HG03575 (cell line): ENCODE measurements at regions not wholly inside any gene's neighbourhood (a gene's known extent, or its start where the extent isn't known, plus 50 kb on each side); places are given as distances from the start of the nearest gene placed in this dataset.

Experiments
- ATAC-seq: cut with Tn5 transposase; IDR thresholded peaks from one replicate; pipeline ENCODE4 v1.9.1; 2021; ENCODE audit not compliant: unreplicated experiment, insufficient number of reproducible peaks, low FRiP score; ENCODE audit errors: extremely low read depth

DNA sequence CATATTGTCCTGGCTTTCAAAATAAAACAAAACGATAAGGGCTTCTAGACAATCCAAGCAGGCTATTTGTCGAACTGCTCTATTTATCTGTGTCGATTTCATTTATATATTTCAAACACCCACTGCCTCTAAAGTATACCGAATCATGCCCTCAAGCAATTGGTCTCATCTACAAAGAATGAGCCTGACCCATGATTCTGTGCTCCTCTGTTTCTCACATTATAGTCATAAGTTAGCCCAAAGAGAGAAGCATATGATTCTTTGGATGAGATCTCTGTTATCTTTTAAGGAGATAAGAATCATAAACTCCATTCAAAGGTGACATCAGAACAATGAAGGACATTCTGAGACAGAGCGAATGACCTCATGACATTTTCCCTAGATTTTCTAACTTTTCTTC lies 191.1 kb downstream of the MAP2K6 start:
- no peak for ATAC-seq

DNA sequence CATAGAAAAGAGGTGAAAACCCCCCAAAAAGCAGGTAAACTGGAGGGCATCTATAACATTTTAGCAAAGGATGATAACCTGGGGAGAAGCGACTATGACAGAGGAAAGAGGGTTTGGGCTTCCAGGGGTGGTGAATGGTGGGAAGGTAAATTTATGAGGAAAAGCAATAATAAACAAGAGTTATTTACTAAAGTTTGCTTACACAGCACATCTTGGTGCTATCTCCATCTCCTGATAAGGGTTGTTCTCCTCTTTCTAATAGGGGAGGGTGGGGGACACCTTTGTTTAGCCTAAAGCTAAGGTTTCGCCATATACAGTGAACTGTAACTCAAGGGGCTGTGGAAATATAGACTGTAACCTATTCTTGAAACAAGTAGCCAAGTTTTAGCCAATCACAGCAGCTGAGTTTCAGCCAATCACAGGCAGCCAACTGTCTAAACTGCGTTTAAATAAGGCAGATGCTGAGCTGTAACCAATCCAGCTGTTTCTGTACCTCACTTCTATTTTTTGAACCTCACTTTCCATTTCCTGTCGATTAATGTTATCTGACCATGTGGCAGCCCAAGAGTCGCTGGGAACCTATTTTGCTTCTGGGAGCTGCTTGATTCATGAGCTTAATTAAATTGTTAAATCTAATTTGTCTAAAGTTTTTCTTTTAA lies 191.8 kb downstream of the MAP2K6 start:
- no peak for ATAC-seq

DNA sequence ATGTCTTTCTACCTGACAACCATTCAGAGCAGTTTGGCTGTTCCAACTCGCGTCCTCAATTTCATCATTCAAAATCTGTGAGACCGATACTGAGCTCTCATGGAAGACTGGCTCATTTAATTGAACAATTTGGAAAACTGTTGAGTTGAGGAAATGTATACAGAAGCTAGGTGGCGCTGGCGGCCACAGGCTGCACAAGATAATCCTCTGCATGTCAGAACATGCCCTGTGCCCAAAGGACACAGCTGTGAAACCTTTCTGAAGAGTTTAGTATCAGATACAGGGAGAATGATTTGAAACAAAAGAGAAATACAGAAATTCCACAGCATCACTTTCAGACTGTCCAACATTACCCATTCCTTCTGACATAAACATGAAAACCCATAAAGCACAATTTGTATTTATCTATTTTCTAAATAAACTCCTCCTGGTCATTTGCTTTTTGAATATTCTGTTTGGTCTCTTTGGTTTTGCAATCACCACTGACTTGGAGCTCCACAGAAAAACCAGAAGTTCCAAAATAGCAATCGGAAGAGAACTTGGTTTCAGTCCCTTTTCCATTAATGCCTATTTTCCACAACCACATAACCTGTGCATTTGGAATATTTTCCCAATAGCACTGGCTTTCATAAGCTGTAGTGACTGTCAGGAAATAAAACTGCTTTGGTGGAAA lies 192.8 kb downstream of the MAP2K6 start:
- ATAC-seq, result peak; percentile 91

DNA sequence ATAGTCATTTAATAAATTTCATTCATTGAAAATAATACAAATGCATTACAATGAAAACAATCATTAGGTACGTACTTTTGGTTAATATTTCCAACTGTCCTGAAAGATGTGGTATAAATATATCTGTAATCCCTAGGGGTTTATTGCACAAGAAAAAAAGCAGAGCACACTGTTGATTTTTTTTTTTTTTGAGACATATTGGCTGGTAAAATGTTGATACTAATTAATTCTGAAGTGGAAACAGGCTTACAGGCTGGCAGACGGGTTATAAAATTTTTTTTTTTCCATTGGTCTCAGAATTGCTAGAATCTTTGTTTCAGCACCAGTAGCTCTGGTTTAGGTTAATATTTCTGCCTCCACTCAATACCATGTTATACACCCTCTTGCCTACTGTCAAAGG lies 193.6 kb downstream of the MAP2K6 start:
- no peak for ATAC-seq

DNA sequence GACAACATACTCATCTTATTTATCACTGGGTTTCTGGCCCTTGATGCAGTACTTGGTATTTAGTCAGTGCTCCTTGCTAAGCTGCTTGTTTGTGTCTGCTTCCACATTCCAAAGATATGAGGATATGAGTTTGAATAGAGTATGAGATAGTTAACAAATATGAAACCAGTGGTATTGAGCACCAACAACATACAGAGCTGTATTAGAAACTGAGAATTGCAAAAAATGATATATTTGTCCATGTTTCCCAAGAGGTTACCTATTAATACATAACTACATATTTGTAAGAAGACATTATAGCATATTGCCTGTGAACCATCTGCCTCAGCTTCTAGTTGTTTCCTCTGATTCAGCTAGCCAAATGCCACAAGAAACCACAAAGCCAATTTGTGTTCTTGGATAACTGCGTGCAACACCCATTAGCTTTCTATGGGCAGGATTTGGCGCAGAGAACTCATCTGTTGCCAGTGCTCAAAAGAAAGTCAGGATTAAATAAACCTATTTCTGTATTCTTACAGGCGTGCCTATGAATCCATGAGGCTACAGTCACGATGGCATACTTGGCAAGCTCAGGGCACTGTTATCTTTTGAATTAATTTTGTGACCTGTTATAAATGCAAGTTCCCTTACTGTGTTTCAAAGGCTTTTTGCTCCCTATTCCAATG lies 194.4 kb downstream of the MAP2K6 start:
- no peak for ATAC-seq

DNA sequence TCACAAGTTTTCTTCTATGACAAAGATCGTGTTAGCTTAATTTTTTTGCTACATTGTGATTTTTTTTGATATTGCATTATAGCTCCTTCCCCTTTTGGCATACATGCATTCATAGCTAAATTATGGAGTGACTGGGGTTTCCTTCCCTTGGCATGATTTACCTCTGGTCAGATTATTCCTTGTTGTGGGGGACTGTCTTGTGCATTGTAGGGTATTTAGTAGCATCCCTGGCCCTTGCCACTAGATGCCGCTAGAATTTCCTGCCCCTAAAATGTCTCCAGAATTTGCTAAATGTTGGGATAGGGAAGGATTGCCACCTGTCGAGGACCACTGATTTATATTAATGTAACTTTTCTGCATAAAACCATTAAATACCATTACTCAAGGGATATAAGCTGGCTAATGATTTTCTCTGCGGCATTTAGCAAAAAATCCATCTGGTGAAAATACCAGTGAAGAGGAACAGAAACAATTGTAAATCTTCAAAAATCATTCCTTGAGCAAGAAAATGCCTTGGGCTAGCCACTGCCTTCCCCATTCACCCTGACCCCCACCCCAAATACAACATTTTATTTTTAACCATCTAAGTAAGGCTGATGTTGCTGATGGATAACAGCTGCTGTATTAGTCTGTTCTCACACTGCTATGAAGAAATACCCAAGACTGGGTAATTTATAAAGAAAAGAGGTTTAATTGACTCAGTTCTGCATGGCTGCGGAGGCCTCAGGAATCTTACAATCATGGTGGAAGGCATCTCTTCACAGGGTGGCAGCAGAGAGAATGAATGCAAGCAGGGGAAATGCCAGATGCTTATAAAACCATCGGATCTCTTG lies 195.2 kb downstream of the MAP2K6 start:
- ATAC-seq, result no peak

DNA sequence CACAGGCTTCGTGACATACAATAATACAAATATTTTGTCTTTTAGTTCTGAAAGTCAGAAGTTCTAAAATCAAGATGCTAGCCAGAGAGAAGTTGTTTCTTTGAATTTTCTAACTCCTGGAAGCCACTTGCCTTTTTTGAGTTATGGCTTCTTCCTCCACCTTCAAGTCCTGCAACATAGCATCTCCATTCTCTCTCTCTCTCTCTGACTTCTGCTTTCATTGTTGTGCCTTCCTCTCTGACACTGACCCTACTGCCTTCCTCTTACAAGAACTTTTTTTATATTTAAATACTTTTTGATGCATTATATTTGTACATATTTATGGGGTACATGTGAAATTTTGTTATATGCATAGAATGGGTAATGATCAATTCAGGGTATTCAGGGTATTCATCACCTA lies 205.9 kb downstream of the MAP2K6 start:
- ATAC-seq, result no peak

DNA sequence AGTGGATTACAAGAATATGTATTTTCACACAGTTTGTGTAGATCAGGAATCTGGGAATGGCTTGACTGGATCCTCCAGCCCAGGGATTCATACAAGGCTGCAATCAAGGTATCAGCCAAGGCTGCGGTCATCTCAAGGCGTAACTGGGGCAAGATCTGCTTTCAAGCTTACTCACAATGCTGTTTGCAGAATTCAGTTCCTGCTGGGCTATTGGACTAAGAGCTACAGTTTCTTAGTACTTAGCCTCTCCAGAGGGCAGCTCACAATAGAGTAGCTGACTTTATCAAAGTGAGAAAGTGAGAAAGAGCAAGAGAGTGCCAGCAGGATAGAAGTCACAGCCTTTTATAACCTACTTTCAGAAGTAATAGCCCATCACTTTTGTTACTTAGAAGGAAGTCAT lies 211.0 kb downstream of the MAP2K6 start:
- no peak for ATAC-seq

DNA sequence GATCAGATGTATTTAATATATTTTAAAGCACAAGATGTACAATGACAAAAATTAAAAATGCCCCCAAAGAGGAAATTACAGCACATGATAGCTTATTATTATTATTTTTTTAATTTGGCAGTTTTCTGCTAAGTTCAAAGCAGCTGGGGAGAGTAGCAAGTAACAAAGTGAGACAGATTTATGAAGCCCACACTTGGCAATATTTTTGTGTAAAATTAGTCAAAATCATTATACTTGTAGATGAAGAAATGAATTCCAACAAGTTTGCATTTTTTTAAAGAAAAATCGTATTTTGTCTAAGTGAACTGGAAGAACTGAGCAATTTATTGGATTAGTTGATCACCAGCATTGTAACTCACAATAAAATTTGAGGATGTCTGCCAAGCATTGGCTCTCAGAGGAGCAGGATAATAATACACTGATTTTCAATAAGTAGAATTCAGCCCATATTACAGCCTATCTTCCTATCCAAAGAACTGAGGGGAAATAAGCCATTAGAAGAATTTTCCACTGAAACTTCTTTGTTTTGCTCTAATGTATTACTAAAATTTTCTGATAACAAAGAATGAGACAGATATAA lies 215.6 kb downstream of the MAP2K6 start:
- no peak for ATAC-seq

DNA sequence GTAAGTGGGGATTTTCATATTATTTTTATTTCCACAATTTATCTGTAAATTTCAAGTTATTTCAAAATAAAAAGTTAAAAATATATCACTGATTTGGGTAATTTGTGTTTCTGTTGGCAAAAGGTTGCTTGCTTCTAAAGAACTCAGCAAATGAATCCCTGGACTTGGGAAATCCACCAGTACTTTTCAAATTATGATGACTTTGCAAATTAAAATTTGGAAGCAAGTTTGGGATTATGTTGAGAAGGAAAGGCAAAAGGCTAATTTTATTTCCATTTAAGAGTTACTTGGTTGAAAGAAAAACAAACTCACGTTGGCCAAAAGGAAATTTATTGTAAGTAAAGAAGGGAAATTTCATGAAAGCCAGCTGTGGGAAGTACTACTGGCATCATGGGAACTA lies 220.3 kb downstream of the MAP2K6 start:
- ATAC-seq, result no peak

DNA sequence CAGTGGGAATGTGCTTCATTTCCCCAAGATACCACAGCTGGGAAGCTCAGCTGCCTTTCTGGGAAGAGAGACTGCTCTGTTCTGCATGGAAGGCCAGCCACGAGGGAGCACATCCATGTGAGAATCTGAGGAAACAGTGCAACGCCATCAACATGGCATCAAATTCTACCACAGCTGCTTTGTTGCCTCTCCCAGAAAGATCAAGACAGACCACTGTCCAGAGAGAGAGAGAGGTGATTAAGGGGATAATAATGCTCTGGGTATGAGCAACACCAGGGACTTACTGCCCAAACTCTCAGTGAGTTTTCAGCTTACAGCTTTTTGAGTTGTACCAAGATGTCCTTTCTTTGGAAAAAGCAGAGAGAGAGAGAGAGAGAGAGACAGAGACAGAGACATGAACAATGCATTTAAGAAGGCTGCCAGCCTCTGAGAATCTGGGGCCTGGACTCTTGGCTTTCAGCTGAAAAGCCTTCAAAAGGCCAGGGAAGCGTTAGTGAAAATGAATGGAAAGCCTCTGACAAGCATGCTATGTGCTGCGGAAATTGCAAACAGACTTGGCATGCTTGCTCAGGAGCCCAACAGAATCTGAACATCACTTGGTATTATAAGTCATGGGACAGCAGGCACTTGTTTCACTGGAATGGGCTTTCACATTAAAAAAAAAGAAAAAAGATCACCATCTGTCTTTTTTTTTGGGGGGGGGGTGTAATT lies 223.1 kb downstream of the MAP2K6 start:
- no peak for ATAC-seq

DNA sequence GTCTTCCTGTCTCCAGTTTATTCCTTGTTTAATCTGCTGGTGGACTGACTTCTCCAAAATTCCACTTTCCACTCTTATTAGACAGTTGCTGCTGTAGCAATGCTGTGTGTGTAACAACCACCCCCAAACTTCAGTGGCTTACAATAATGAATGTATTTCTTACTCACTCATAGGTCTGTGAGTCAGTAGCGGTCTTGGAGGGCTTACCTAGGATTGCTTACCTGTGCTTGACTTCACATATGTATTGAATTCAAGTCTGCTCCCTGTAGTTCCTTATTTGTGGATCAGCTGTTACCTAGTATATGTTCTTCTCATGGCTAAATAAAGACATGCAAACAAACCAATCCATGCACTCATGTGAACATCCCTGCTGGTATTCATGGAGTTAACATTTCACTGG lies 224.6 kb downstream of the MAP2K6 start:
- no peak for ATAC-seq

DNA sequence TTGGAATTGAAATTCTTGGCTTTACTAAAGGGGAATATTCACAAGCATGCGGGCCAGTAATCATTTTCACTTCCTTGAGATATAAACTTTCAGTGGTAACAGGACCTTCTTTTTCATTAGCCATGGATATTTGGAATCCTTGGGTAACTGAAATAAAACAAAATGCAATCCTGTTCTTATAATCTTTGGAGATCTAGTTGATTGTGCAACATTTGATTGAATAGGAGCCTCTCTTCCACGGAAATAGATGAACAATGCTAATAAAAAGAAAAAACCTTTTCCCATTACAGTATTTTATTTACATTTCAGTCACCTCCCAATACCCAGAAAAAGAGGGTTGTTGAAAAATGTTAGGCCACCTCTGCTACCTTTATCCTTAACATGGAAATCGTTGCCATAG lies 225.6 kb downstream of the MAP2K6 start:
- ATAC-seq, result no peak

DNA sequence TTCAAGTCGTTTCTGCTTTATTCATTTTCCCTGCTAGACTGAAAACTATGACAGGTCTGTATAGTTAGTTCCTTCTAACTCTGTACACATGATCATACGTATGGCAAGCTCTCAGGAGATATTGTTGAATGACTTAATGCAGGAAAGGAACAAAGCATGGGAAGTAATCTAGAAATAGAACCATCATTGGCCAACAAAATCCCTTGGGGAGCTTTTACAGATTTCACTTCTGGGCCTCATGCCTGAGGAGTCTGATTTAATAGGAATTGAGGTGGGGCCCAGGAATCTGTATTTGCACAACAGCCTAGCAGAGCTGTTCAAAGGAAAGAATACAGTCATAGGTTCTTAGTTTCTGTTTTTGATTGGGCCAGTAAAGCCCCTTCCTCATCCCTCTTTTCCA lies 229.2 kb downstream of the MAP2K6 start:
- ATAC-seq, result no peak

DNA sequence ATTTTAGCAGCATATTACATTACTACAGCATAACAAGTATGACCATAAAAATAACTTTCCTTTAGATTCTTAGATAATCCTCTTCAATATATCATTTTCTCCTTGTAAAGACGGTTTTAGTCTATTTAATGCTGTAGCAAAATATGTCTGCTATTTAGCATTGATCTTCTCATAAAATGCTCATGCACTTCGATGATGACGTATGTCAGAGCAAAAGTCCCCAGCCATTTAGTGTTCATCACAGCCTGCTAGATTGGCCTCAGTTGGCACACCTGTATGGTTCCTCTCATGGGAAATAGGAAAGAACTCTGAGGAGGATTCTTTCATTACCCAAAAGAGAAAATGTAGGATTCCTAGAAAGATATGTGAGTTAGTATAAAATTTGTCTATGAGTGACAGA lies 232.2 kb downstream of the MAP2K6 start:
- ATAC-seq, result no peak

DNA sequence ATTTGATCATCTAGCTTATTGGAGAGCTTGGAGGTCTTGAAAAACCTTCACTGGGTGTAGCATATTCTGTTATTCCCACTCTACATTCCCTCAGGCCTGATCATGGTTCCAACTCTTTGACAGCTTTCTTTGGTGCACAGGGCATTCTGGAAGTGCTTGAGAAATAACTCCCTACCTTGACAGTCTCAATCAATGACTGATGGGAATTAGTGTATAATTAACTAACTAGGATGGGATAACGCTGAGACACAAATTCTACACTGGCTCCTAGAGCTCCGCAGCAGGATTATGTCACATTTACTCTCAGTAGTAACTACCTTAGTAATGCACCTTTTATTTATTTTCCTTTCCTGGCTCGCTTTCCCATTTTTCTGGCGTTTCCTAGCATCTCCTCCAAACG lies 236.4 kb downstream of the MAP2K6 start:
- ATAC-seq, result no peak

DNA sequence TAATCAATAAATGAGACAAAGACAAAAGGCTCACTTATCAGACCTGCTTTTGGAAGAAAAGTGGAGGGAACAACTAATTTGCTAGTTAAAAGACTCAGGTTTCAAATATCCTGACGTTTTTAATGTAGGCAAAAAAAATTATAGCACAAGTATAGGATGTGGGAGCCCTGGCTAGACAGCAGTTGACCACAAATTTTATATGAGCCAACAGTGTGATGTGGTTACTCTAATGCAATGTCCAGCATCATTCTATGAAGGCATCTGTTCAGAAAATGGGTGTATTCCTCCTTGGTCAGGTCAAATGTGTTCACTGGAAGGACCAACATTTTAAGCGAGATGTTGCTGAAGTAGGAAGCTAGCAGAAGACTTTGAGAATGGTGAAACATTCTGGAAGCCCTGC lies 237.4 kb downstream of the MAP2K6 start:
- no peak for ATAC-seq

DNA sequence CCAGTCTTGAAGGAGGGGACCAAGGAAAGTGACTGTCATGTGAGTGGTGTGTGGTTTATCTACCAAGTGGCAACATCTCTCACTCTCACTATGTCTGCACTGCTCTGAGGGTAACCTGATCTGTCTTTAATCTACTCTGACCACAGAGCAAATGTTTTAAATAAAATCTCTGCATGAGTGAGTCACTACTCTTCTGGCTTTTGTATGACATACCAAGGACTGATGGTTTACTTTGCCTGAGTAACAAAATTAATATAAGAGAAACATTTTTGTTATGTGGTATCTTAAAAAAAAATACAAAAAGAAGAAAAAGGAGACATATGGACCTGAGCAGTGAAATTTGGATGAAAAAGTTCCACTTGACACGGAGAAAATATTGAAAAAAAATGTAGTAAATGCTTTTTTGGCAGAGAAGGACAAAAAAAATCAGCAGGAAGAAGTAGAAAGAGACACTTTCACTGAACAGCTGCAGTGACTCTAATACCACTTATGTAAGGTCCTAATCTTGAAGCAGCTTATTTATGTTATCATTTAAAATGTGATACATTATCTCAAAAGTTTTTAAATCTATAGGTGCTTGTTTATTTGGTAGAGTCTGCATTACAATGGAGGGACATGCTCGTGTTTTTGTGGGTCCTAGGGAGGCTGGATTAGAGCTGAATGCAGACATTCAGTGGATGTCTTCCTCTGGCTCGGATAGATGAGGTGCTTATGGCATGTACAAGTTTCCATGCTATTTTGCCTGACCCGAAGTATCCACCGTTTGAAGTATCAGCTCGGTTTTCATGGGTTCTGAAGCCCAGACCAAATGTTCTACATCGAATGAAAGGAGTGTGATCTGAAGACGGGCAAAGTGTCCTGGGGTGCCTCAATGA lies 240.7 kb downstream of the MAP2K6 start:
- ATAC-seq, result no peak
